ENCODE measurements at regions not wholly inside any gene's neighbourhood (a gene's known extent, or its start where the extent isn't known, plus 50 kb on each side); places are given as distances from the start of the nearest gene placed in this dataset.

DNA sequence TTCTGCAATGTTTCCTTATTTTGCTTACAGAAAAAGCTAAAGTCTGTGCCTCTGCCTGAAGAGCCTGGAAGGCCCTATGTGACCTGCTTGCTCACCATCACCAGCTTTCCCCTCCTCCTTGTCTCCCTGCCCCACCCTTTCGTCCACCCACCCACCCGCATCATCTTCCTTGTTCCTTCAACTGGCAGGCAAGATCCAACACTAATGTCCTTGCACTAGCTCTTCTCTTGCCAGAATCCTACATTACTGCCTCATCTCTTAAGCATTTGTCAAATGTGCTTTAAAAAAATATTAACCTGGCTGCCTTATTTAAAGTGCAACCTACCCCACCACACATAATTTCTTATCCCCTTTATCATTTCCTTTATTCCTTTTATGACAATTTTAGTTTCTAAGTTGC lies 165.1 kb upstream of the PPP3CA start:
- Histone ChIP-seq H3K36me3 (no peaks in the 10 kb centered on the region), H3K27me3 (no peaks in the 10 kb centered on the region), H3K27ac (no peak overlapping the region), H3K4me1 (no peaks in the 10 kb centered on the region), H3K4me3 (no peak overlapping the region), H3K9me3 (no peaks in the 10 kb centered on the region)
- WGBS, 2 donors (ENCODE audit: low coverage in 1 of 2), result 89% methylated on average over 2 of the region's 2 CpGs
- no peak for DNase-seq
- in situ Hi-C loops (cut with MboI; ENCODE audit: low pct_ligation_motif_present in 1 of 4, low pct_unique_long_range_greater_than_20kb in 1 of 4, low sequenced_read_pairs in 3 of 4) (no loop called here), intact Hi-C loops (cut with DNase I; ENCODE audit: low total_unique reads) (no loop called here)
- TF ChIP-seq EP300 (IDR thresholded peaks at IDR 0.05; ENCODE audit: low read depth) (no peak), POLR2A (IDR thresholded peaks at IDR 0.05) (no peak), CTCF (IDR thresholded peaks at IDR 0.05) (no peak), POLR2AphosphoS5 (IDR thresholded peaks at IDR 0.05) (no peak)

DNA sequence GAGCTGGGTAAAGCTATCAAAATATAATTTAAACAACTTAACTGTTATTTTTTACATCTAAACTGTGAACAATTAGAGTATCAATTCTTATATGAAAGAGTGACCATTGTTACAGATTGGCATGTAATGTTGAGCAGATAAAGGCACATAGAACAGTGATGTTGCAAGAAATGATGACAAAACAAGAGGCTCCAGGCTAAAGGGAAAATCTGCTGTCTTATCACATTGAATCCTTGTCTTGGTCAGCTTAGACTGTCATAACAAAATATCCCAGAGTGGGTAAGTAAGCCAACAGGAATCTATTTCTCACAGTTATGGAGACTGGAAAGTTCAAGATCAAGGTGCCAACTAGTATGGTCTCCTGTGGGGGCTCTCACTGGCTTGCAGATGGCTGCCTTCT lies 154.1 kb upstream of the PPP3CA start:
- H3K27ac ChIP-seq, result no peak overlapping the region
- no peaks in the 10 kb centered on the region for H3K36me3 ChIP-seq
- no peaks in the 10 kb centered on the region for H3K9me3 ChIP-seq
- H3K4me3 ChIP-seq, result no peak overlapping the region
- intact Hi-C loops (cut with DNase I; ENCODE audit: low total_unique reads), result no loop called here
- no peaks in the 10 kb centered on the region for H3K27me3 ChIP-seq
- DNase-seq, result no peak
- in situ Hi-C loops (cut with MboI; ENCODE audit: low pct_ligation_motif_present in 1 of 4, low pct_unique_long_range_greater_than_20kb in 1 of 4, low sequenced_read_pairs in 3 of 4), result no loop called here
- TF ChIP-seq CTCF (IDR thresholded peaks at IDR 0.05) (no peak), POLR2AphosphoS5 (IDR thresholded peaks at IDR 0.05) (no peak)
- H3K4me1 ChIP-seq, result no peaks in the 10 kb centered on the region

DNA sequence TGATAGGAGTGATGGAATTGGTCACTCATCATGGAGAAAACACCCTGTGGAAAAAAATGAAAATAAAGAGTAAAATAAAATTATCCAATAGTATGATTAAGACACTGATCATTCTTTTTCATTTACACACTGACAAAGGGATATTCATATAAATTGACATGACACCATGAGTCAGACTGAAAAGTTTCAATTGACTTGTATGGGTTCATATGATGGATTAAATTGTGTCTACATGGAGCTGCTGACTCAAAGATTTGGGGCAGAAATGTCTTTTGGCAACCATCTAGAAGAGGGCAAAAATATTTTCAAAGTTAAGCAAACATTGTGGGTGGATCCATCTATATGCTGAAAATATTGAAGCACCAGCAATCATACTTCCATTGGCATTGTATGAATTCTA lies 153.4 kb upstream of the PPP3CA start:
- H3K4me3 ChIP-seq, result no peak overlapping the region
- H3K4me1 ChIP-seq, result no peaks in the 10 kb centered on the region
- H3K9me3 ChIP-seq, result no peaks in the 10 kb centered on the region
- H3K36me3 ChIP-seq, result no peaks in the 10 kb centered on the region
- no peaks in the 10 kb centered on the region for H3K27me3 ChIP-seq
- intact Hi-C loops (cut with DNase I; ENCODE audit: low total_unique reads), result no loop called here
- no peak for TF ChIP-seq POLR2A (IDR thresholded peaks at IDR 0.05)
- TF ChIP-seq EP300 (IDR thresholded peaks at IDR 0.05; ENCODE audit: low read depth), result no peak
- TF ChIP-seq POLR2AphosphoS5 (IDR thresholded peaks at IDR 0.05), result no peak
- TF ChIP-seq CTCF (IDR thresholded peaks at IDR 0.05), result no peak
- in situ Hi-C loops (cut with MboI; ENCODE audit: low pct_ligation_motif_present in 1 of 4, low pct_unique_long_range_greater_than_20kb in 1 of 4, low sequenced_read_pairs in 3 of 4), result no loop called here
- no peak overlapping the region for H3K27ac ChIP-seq
- DNase-seq, result no peak

GRCh38 chr4:101475246-101475645 lies 127.9 kb upstream of the PPP3CA start:
- in situ Hi-C loops (cut with MboI; ENCODE audit: low pct_ligation_motif_present in 1 of 4, low pct_unique_long_range_greater_than_20kb in 1 of 4, low sequenced_read_pairs in 3 of 4) (no loop called here), intact Hi-C loops (cut with DNase I; ENCODE audit: low total_unique reads) (no loop called here)
- Histone ChIP-seq H3K4me1 (no peaks in the 10 kb centered on the region), H3K4me3 (no peak overlapping the region), H3K27me3 (no peaks in the 10 kb centered on the region), H3K27ac (no peak overlapping the region), H3K36me3 (no peaks in the 10 kb centered on the region), H3K9me3 (no peaks in the 10 kb centered on the region)
- no peak for TF ChIP-seq EP300 (IDR thresholded peaks at IDR 0.05; ENCODE audit: low read depth)
- no peak for TF ChIP-seq POLR2AphosphoS5 (IDR thresholded peaks at IDR 0.05)
- no peak for TF ChIP-seq CTCF (IDR thresholded peaks at IDR 0.05)
- no peak for TF ChIP-seq POLR2A (IDR thresholded peaks at IDR 0.05)
- DNase-seq, result no peak
- 96 to 100% methylated on average over 1 of the region's 1 CpG for WGBS, 2 donors (ENCODE audit: low coverage in 1 of 2)

Measured in transverse colon (tissue), 4 donors.